ENCODE measurements at regions not wholly inside any gene's neighbourhood (a gene's known extent, or its start where the extent isn't known, plus 50 kb on each side); places are given as distances from the start of the nearest gene placed in this dataset.
A peak's percentile ranks its signal among the peaks of the same experiment; 100 is the strongest.

GRCh38 chr2:236830926-236831325, 254.8 kb upstream of the COPS8 start:
- no peaks in the 10 kb centered on the region for H3K79me2 ChIP-seq (ENCODE audit: control insufficient read depth, insufficient read depth, low read length, poor library complexity)
- H3K18ac ChIP-seq (ENCODE audit: low read length), result no peak overlapping the region
- H2BK5ac ChIP-seq (ENCODE audit: low read depth, low read length, poor library complexity), result no peak overlapping the region
- H3K9me3 ChIP-seq (ENCODE audit: insufficient read depth, low read depth, low read length), result peaks cover 6% of the 10 kb centered on the region
- H4K8ac ChIP-seq (ENCODE audit: low read depth, low read length), result no peak overlapping the region
- H3K4ac ChIP-seq (ENCODE audit: low read depth, low read length), result no peak overlapping the region
- no peak overlapping the region for H3K27ac ChIP-seq (ENCODE audit: low read depth, low read length)
- no peak for DNase-seq
- H3K36me3 ChIP-seq (ENCODE audit: control insufficient read depth in 1 of 2, insufficient read depth in 2 of 2, low read length in 2 of 2), result no peaks in the 10 kb centered on the region
- no peak overlapping the region for H4K91ac ChIP-seq (ENCODE audit: low read depth, low read length)
- H3K4me2 ChIP-seq (ENCODE audit: low read length), result no peak overlapping the region
- no peak overlapping the region for H3K4me3 ChIP-seq (ENCODE audit: low read depth, low read length)
- H3K27me3 ChIP-seq (ENCODE audit: insufficient read depth, low read length), result no peaks in the 10 kb centered on the region
- H2BK12ac ChIP-seq (ENCODE audit: low read length), result no peak overlapping the region
- no peak overlapping the region for H3K23ac ChIP-seq (ENCODE audit: low read length)
- WGBS (ENCODE audit: extremely low coverage, insufficient coverage, insufficient read length), result no CpG with 5 or more reads among the region's 3 CpGs
- no peak overlapping the region for H2AFZ ChIP-seq (ENCODE audit: insufficient read depth, low read length, poor library complexity)
- H3K79me1 ChIP-seq (ENCODE audit: low read length), result no peaks in the 10 kb centered on the region
- H2BK120ac ChIP-seq (ENCODE audit: insufficient read depth, low read length, poor library complexity), result no peak overlapping the region
- H3K9ac ChIP-seq (ENCODE audit: low read length), result no peak overlapping the region
- H3K14ac ChIP-seq (ENCODE audit: low read length), result no peak overlapping the region
- no peak overlapping the region for H4K12ac ChIP-seq (ENCODE audit: low read depth, low read length)
- H2AK5ac ChIP-seq (ENCODE audit: low read length), result no peak overlapping the region
- no peaks in the 10 kb centered on the region for H3K4me1 ChIP-seq (ENCODE audit: control insufficient read depth in 1 of 2, insufficient read depth in 2 of 2, low read length in 2 of 2)

- Histone ChIP-seq H3K9me3 (ENCODE audit: insufficient read depth, low read depth, low read length) (peaks cover 6% of the 10 kb centered on the region), H3K27ac (ENCODE audit: low read depth, low read length) (no peak overlapping the region), H3K18ac (ENCODE audit: low read length) (no peak overlapping the region), H3K36me3 (ENCODE audit: control insufficient read depth in 1 of 2, insufficient read depth in 2 of 2, low read length in 2 of 2) (no peaks in the 10 kb centered on the region), H4K8ac (ENCODE audit: low read depth, low read length) (no peak overlapping the region), H3K9ac (ENCODE audit: low read length) (no peak overlapping the region), H3K14ac (ENCODE audit: low read length) (no peak overlapping the region), H3K4me1 (ENCODE audit: control insufficient read depth in 1 of 2, insufficient read depth in 2 of 2, low read length in 2 of 2) (no peaks in the 10 kb centered on the region), H2AK5ac (ENCODE audit: low read length) (no peak overlapping the region), H2BK12ac (ENCODE audit: low read length) (no peak overlapping the region), H4K91ac (ENCODE audit: low read depth, low read length) (no peak overlapping the region), H3K4me2 (ENCODE audit: low read length) (no peak overlapping the region), H3K4ac (ENCODE audit: low read depth, low read length) (no peak overlapping the region), H3K4me3 (ENCODE audit: low read depth, low read length) (no peak overlapping the region), H3K79me2 (ENCODE audit: control insufficient read depth, insufficient read depth, low read length, poor library complexity) (no peaks in the 10 kb centered on the region), H3K23ac (ENCODE audit: low read length) (no peak overlapping the region), H2BK5ac (ENCODE audit: low read depth, low read length, poor library complexity) (no peak overlapping the region), H2AFZ (ENCODE audit: insufficient read depth, low read length, poor library complexity) (no peak overlapping the region), H3K79me1 (ENCODE audit: low read length) (no peaks in the 10 kb centered on the region), H4K12ac (ENCODE audit: low read depth, low read length) (no peak overlapping the region), H2BK120ac (ENCODE audit: insufficient read depth, low read length, poor library complexity) (no peak overlapping the region), H3K27me3 (ENCODE audit: insufficient read depth, low read length) (no peaks in the 10 kb centered on the region)
- no CpG with 5 or more reads among the region's 6 CpGs for WGBS (ENCODE audit: extremely low coverage, insufficient coverage, insufficient read length)
- no peak for DNase-seq
Measured at GRCh38 chr2:236831698-236832097, 254.0 kb upstream of the COPS8 start.

GRCh38 chr2:236833501-236834073, 252.1 kb upstream of the COPS8 start:
- no peak overlapping the region for H2BK5ac ChIP-seq (ENCODE audit: low read depth, low read length, poor library complexity)
- H3K23ac ChIP-seq (ENCODE audit: low read length), result no peak overlapping the region
- peak; percentile 9 to 39 for DNase-seq
- no peaks in the 10 kb centered on the region for H3K4me1 ChIP-seq (ENCODE audit: control insufficient read depth in 1 of 2, insufficient read depth in 2 of 2, low read length in 2 of 2)
- H2AFZ ChIP-seq (ENCODE audit: insufficient read depth, low read length, poor library complexity), result no peak overlapping the region
- no peak overlapping the region for H2AK5ac ChIP-seq (ENCODE audit: low read length)
- H2BK12ac ChIP-seq (ENCODE audit: low read length), result no peak overlapping the region
- H3K14ac ChIP-seq (ENCODE audit: low read length), result no peak overlapping the region
- no peak overlapping the region for H3K18ac ChIP-seq (ENCODE audit: low read length)
- no peaks in the 10 kb centered on the region for H3K36me3 ChIP-seq (ENCODE audit: control insufficient read depth in 1 of 2, insufficient read depth in 2 of 2, low read length in 2 of 2)
- no CpG with 5 or more reads among the region's 3 CpGs for WGBS (ENCODE audit: extremely low coverage, insufficient coverage, insufficient read length)
- no peaks in the 10 kb centered on the region for H3K27me3 ChIP-seq (ENCODE audit: insufficient read depth, low read length)
- H3K4ac ChIP-seq (ENCODE audit: low read depth, low read length), result no peak overlapping the region
- no peak overlapping the region for H3K4me2 ChIP-seq (ENCODE audit: low read length)
- peaks cover 6% of the 10 kb centered on the region for H3K9me3 ChIP-seq (ENCODE audit: insufficient read depth, low read depth, low read length)
- H2BK120ac ChIP-seq (ENCODE audit: insufficient read depth, low read length, poor library complexity), result no peak overlapping the region
- H4K12ac ChIP-seq (ENCODE audit: low read depth, low read length), result no peak overlapping the region
- H3K9ac ChIP-seq (ENCODE audit: low read length), result no peak overlapping the region
- no peaks in the 10 kb centered on the region for H3K79me2 ChIP-seq (ENCODE audit: control insufficient read depth, insufficient read depth, low read length, poor library complexity)
- H3K27ac ChIP-seq (ENCODE audit: low read depth, low read length), result no peak overlapping the region
- no peak overlapping the region for H3K4me3 ChIP-seq (ENCODE audit: low read depth, low read length)
- no peaks in the 10 kb centered on the region for H3K79me1 ChIP-seq (ENCODE audit: low read length)
- no peak overlapping the region for H4K91ac ChIP-seq (ENCODE audit: low read depth, low read length)
- no peak overlapping the region for H4K8ac ChIP-seq (ENCODE audit: low read depth, low read length)

- H3K23ac ChIP-seq (ENCODE audit: low read length), result no peak overlapping the region
- no peaks in the 10 kb centered on the region for H3K36me3 ChIP-seq (ENCODE audit: control insufficient read depth in 1 of 2, insufficient read depth in 2 of 2, low read length in 2 of 2)
- no peak overlapping the region for H2BK120ac ChIP-seq (ENCODE audit: insufficient read depth, low read length, poor library complexity)
- H3K79me1 ChIP-seq (ENCODE audit: low read length), result no peaks in the 10 kb centered on the region
- H3K27me3 ChIP-seq (ENCODE audit: insufficient read depth, low read length), result no peaks in the 10 kb centered on the region
- H3K18ac ChIP-seq (ENCODE audit: low read length), result no peak overlapping the region
- no peak overlapping the region for H2AFZ ChIP-seq (ENCODE audit: insufficient read depth, low read length, poor library complexity)
- H4K8ac ChIP-seq (ENCODE audit: low read depth, low read length), result no peak overlapping the region
- no peak overlapping the region for H3K9ac ChIP-seq (ENCODE audit: low read length)
- no peak overlapping the region for H2BK12ac ChIP-seq (ENCODE audit: low read length)
- no peak overlapping the region for H4K12ac ChIP-seq (ENCODE audit: low read depth, low read length)
- H2BK5ac ChIP-seq (ENCODE audit: low read depth, low read length, poor library complexity), result no peak overlapping the region
- peaks cover 6% of the 10 kb centered on the region for H3K9me3 ChIP-seq (ENCODE audit: insufficient read depth, low read depth, low read length)
- no CpG with 5 or more reads among the region's 1 CpG for WGBS (ENCODE audit: extremely low coverage, insufficient coverage, insufficient read length)
- H3K4me1 ChIP-seq (ENCODE audit: control insufficient read depth in 1 of 2, insufficient read depth in 2 of 2, low read length in 2 of 2), result no peaks in the 10 kb centered on the region
- H3K4ac ChIP-seq (ENCODE audit: low read depth, low read length), result no peak overlapping the region
- H3K79me2 ChIP-seq (ENCODE audit: control insufficient read depth, insufficient read depth, low read length, poor library complexity), result no peaks in the 10 kb centered on the region
- H3K14ac ChIP-seq (ENCODE audit: low read length), result no peak overlapping the region
- H4K91ac ChIP-seq (ENCODE audit: low read depth, low read length), result no peak overlapping the region
- no peak overlapping the region for H2AK5ac ChIP-seq (ENCODE audit: low read length)
- no peak overlapping the region for H3K27ac ChIP-seq (ENCODE audit: low read depth, low read length)
- DNase-seq, result no peak
- H3K4me3 ChIP-seq (ENCODE audit: low read depth, low read length), result no peak overlapping the region
- H3K4me2 ChIP-seq (ENCODE audit: low read length), result no peak overlapping the region
Measured at GRCh38 chr2:236834284-236834683, 251.4 kb upstream of the COPS8 start.
